ENCODE measurements at regions not wholly inside any gene's neighbourhood (a gene's known extent, or its start where the extent isn't known, plus 50 kb on each side); places are given as distances from the start of the nearest gene placed in this dataset.

DNA sequence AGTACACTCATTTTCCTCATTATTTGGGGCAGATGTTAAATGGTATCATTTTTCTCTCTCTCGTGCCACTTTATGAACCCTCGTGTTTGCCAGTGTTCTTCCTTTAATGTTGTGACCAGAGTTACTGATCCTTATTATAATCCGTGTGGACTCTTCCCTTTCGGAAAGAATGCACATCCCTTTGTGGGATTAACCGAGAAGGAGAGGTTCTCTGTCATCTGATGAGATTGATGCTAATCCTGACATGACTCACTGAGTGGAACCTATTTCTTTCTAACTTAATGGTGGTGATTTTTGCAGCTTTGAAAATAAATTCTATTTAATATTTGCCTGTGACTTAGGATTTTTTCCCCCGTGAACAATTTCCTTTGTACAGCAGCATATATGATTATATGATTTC, 300.0 kb upstream of the MAN1A1 start:
- no peak for TF ChIP-seq DLX4 (CRISPR knock-in tag; IDR thresholded peaks at IDR 0.05)
- no peak for TF ChIP-seq CTCF (IDR thresholded peaks at IDR 0.05 in 2 of 3, conservative IDR thresholded peaks at IDR 0.05 in 1 of 3; ENCODE audit: insufficient read depth in 2 of 3, low read depth in 1 of 3, low read length in 3 of 3)
- TF ChIP-seq, protein P1, sequence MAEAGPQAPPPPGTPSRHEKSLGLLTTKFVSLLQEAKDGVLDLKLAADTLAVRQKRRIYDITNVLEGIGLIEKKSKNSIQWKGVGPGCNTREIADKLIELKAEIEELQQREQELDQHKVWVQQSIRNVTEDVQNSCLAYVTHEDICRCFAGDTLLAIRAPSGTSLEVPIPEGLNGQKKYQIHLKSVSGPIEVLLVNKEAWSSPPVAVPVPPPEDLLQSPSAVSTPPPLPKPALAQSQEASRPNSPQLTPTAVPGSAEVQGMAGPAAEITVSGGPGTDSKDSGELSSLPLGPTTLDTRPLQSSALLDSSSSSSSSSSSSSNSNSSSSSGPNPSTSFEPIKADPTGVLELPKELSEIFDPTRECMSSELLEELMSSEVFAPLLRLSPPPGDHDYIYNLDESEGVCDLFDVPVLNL (CRISPR knock-in tag; IDR thresholded peaks at IDR 0.05; ENCODE audit: low read depth): no peak
- no peak for TF ChIP-seq POLR2A (conservative IDR thresholded peaks at IDR 0.05)
- TF ChIP-seq FOXM1 (IDR thresholded peaks at IDR 0.05; ENCODE audit: low read depth): no peak
- TF ChIP-seq FOXM1 (CRISPR knock-in tag; IDR thresholded peaks at IDR 0.05; ENCODE audit: low read depth): no peak
- TF ChIP-seq ZNF639 (CRISPR knock-in tag; conservative IDR thresholded peaks at IDR 0.05 in 1 of 2, IDR thresholded peaks at IDR 0.05 in 1 of 2): no peak
- no peak for TF ChIP-seq TAF1 (IDR thresholded peaks at IDR 0.05; ENCODE audit: control insufficient read depth, extremely low read depth, insufficient read depth, low read length, severe bottlenecking)
- no peak for TF ChIP-seq RBM39 (optimal IDR thresholded peaks at IDR 0.05; ENCODE audit: low read depth, low read length)
